GM12892 (cell line): ENCODE measurements at regions not wholly inside any gene's neighbourhood (a gene's known extent, or its start where the extent isn't known, plus 50 kb on each side); places are given as distances from the start of the nearest gene placed in this dataset.

Experiments
- POLR2A ChIP-seq: IDR thresholded peaks from 2 replicates; pipeline ENCODE4 v1.6.1; 2011; ENCODE audit warnings: low read depth, low read length, control low read depth
- POLR2AphosphoS5 ChIP-seq: IDR thresholded peaks from 2 replicates; pipeline ENCODE4 v1.6.1; 2011; ENCODE audit warnings: low read depth, low read length, control low read depth

GRCh38 chr22:49084206-49084605 lies 743.5 kb downstream of the BRD1 start:
- no peak for TF ChIP-seq POLR2A
- no peak for TF ChIP-seq POLR2AphosphoS5
